Gastrocnemius medialis (tissue), 4 donors: ENCODE measurements at regions not wholly inside any gene's neighbourhood (a gene's known extent, or its start where the extent isn't known, plus 50 kb on each side); places are given as distances from the start of the nearest gene placed in this dataset.

Experiments
- CTCF ChIP-seq, 5 experiments: fragments of 450-650 bp in 3 of 5; fragments of 200-600 bp in 2 of 5; sonication (generic) in 2 of 5; IDR thresholded peaks in 4 of 5; conservative IDR thresholded peaks in 1 of 5; 1 replicate in 4 of 5; 2 replicates in 1 of 5; pipeline ENCODE4 v1.5.1; 2016 to 2019; ENCODE audit warnings: antibody characterized with exemption in 5 of 5, mild to moderate bottlenecking in 3 of 5, moderate library complexity in 3 of 5
- POLR2A ChIP-seq, 2 donors: fragments of 450-650 bp; IDR thresholded peaks; one replicate each; pipeline ENCODE4 v1.6.1; 2017; ENCODE audit warnings: antibody characterized with exemption in 2 of 2, mild to moderate bottlenecking in 2 of 2, moderate library complexity in 2 of 2

GRCh38 chr11:19429108-19429760 lies 188.5 kb upstream of the E2F8 start:
- no peak for TF ChIP-seq CTCF (IDR thresholded peaks at IDR 0.05 in 4 of 5, conservative IDR thresholded peaks at IDR 0.05 in 1 of 5)
- TF ChIP-seq POLR2A (IDR thresholded peaks at IDR 0.05), result no peak
